Body of pancreas (tissue), 4 donors: ENCODE measurements at regions not wholly inside any gene's neighbourhood (a gene's known extent, or its start where the extent isn't known, plus 50 kb on each side); places are given as distances from the start of the nearest gene placed in this dataset.

Experiments used
- POLR2A ChIP-seq, 3 donors: fragments of 450-650 bp; IDR thresholded peaks; one replicate each; pipeline ENCODE4 v1.6.1; 2016; ENCODE audit warnings: antibody characterized with exemption in 3 of 3, mild to moderate bottlenecking in 2 of 3
- TF ChIP-seq, protein P1 (sequence below), 7 experiments: fragments of 450-650 bp in 4 of 7; fragments of 200-600 bp in 3 of 7; sonication (generic) in 3 of 7; IDR thresholded peaks; one replicate each; pipeline ENCODE4 v1.5.1; 2016 to 2019; ENCODE audit warnings: antibody characterized with exemption in 7 of 7

DNA sequence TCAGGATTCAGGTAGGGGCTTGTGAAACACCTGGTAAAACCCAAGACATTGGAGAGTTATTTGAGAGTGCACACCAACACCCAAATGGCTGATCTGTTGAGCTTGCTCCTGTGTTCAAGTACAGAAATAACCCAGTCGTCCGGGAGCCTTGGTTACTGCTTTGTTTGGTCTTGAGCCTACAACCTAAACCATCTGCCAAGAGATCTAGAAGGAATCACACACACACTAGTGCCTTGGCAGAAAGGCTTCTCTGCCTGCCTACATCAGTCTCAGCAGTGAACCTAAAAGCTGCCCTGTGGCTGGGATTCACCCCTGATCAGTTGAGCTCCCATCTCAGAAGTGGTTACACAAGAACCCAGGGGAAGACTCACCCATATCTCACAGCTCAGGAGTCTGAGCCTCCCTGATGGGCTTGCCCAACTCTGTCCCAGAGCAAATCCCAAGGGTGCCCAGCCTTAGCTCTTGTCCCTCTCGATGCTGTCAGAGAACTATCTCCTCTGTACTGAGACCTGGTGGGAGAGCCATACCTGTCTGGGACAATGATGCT, 167.6 kb downstream of the CXCL12 start:
- TF ChIP-seq, protein P1, sequence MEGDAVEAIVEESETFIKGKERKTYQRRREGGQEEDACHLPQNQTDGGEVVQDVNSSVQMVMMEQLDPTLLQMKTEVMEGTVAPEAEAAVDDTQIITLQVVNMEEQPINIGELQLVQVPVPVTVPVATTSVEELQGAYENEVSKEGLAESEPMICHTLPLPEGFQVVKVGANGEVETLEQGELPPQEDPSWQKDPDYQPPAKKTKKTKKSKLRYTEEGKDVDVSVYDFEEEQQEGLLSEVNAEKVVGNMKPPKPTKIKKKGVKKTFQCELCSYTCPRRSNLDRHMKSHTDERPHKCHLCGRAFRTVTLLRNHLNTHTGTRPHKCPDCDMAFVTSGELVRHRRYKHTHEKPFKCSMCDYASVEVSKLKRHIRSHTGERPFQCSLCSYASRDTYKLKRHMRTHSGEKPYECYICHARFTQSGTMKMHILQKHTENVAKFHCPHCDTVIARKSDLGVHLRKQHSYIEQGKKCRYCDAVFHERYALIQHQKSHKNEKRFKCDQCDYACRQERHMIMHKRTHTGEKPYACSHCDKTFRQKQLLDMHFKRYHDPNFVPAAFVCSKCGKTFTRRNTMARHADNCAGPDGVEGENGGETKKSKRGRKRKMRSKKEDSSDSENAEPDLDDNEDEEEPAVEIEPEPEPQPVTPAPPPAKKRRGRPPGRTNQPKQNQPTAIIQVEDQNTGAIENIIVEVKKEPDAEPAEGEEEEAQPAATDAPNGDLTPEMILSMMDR (IDR thresholded peaks at IDR 0.05): no peak
- TF ChIP-seq POLR2A (IDR thresholded peaks at IDR 0.05): no peak
